NCI-H1417 treated with DMSO at 0.1 percent for 48 hours (cell line): ENCODE measurements at regions not wholly inside any gene's neighbourhood (a gene's known extent, or its start where the extent isn't known, plus 50 kb on each side); places are given as distances from the start of the nearest gene placed in this dataset.
"Not testable (repeated sequence)": the region's sequence is repeated elsewhere in the genome, so short reads cannot be mapped to it uniquely, and the experiment has no call there.

ENCODE experiments used
- DNase-seq: peaks from one replicate; lab custom pipeline; 2025; lab: John Stamatoyannopoulos, UW

DNA sequence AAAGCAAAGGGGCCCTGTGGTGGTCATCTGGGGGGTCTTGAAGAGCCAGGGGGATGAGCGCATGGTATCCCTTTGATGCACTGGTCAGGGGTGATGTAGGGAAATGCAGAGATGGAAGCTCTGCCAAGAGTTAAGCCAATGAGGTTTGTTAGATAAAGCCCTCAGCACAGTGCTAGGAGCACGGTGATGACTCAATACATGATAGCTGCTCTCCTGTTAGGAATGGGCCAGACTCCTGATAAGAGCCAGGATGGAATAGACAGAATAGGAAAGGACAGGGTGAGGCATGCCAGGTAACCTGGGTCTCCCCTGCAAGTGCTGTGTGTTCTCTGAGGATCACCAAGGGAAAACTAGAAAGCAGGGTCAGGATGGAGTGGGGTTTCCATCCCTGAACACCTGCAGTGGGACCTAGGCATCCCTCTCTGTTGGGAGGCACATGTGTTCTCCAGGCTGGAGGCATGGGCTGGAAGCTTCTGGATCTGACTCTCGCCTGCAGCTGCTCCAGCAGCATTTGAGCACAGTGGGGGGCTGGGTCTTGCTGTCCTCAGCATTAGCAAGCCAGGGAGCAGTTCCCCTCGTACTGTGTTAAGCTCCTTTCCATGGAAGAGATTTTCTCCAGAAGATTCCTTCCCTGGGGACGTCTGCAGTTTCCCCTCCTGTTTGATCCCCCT, 71.8 kb upstream of the TIAM2 start:
- no peak for DNase-seq

- DNase-seq: no peak
Measured at GRCh38 chr6:154925130-154925529, 70.0 kb upstream of the TIAM2 start.

DNA sequence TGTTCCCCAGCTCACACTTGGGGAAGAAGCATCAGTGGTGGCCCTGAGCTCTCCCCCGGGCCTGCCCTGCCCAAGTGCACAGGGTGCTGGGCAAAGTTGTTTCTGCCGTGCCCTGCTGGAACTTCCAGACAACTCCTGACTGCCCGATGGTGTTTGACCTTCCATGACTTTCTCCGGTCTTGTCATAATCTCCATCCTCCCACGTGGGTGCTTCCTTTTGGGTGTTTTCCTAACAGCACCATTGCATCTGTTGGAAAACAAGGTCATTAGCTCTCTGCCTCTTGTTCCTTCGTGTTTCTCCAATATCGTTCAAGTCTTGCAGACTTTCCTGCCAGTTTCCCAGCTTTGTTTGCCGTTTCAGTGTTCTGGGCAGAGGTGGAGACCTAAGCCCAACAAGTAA, 68.7 kb upstream of the TIAM2 start:
- DNase-seq: no peak

- peak; percentile 36 for DNase-seq
Measured at GRCh38 chr6:154928325-154928922, 66.7 kb upstream of the TIAM2 start.

DNA sequence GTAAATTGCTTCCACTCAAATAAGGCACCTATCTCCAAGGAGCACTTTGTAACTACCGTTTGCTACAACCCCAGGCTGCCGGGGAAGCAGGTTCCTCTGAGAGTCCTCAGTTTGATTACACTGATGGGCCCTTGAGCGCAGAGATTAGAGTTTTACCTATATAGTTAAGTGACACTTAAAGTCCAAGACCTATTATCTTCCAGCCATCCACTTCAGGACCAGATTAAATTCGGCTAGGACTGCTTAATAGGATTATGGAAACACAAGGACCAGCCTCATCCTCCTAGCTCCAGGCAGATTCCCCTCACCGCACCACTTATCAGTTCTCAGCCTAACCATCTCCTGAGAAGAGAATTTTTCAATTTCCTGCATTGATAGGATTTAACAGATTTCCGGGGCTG, 64.7 kb upstream of the TIAM2 start:
- DNase-seq: no peak

- DNase-seq: no peak
Measured at GRCh38 chr6:154931711-154932424, 63.2 kb upstream of the TIAM2 start.

- DNase-seq: no peak
Measured at GRCh38 chr6:154932515-154933027, 62.5 kb upstream of the TIAM2 start.

GRCh38 chr6:154933181-154933827, 61.8 kb upstream of the TIAM2 start:
- no peak for DNase-seq

GRCh38 chr6:154937306-154938220, 57.6 kb upstream of the TIAM2 start:
- DNase-seq: no peak

GRCh38 chr6:154938221-154938580, 56.9 kb upstream of the TIAM2 start:
- DNase-seq: no peak

DNA sequence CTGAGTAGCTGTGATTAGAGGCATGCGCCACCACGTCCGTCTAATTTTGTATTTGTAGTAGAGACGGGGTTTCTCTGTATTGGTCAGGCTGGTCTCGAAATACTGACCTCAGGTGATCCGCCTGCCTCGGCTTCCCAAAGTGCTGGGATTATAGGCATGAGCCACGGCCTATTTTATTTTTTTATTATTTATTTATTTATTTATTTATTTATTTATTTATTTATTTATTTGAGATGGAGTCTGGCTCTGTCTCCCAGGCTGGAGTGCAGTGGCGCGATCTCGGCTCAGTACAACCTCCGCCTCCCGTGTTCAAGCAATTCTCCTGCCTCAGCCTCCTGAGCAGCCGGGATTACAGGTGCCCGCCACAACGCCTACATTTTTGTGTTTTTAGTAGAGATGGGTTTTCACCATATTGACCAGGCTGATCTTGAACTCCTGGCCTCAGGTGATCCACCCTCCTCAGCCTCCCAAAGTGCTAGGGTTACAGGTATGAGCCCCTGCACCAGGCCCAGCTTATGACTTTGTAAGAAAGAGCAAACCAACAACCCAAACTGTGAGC, 56.3 kb upstream of the TIAM2 start:
- not testable (repeated sequence) for DNase-seq

GRCh38 chr6:154942770-154943169, 52.3 kb upstream of the TIAM2 start:
- DNase-seq: no peak

- DNase-seq: no peak
Measured at GRCh38 chr6:154945271-154945890, 49.7 kb upstream of the TIAM2 start.
